DMS 273 (cell line): ENCODE measurements at regions not wholly inside any gene's neighbourhood (a gene's known extent, or its start where the extent isn't known, plus 50 kb on each side); places are given as distances from the start of the nearest gene placed in this dataset.

Experiments used
- DNase-seq: peaks from one replicate; lab custom pipeline; 2025; ENCODE audit not compliant: unreplicated experiment; lab: John Stamatoyannopoulos, UW

- peak; percentile 80 for DNase-seq
Measured at GRCh38 chr7:31284106-31284505, 56.4 kb downstream of the NEUROD6 start.

DNA sequence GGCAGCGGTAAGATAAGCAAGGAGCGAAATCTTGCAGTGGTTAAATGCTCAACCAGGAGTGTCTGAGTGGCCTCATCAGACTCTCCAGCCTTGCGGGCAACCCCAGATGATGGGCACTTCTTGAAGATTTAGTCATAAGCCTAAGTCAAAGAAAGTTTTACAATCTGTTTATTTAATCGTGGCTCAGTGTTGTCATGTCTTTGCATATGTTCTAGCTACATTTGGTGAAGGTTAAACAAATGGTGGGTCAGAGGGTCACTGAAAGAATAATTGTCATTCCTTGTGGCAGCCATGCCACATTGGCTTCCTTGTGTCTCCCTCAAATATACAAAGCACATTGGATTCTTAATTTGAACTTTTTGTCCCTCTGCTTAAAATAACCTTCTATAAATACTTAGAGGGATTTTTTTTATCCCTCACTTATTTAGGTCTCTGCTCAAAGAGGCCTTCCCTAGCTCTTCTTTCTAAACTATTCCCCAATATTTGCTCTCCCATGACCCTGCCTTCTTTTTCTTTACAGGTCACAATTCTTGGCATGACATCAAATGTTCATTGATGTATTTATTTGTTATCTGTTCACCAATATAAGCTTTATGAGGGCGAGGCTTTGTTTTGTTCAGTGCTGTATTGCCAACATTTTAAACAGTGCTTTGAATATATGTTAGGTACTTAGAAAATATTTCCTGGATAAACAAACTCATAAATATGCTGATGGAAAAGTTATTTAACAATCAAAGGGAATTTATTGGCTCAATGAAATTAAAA lies 68.7 kb downstream of the NEUROD6 start:
- DNase-seq: no peak

DNA sequence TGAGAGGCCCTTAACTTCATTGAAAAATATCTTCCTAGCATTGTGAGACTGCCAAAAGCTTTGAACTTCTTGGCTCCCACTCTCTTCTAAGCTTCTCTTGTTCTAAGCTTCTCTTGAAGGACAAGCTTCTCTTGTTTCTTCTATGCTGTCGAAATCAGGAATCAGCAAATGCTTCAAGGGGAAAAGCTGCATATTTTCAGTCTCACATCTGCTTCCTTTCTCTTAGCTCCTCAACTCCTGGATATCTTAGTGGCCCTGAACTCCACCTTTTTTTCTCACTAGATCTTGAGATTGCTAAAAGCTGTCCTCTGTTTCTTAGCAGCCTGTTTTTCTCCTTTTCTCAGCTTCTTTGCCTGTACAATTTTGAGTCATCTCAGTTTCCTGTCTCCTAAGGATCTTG lies 73.0 kb downstream of the NEUROD6 start:
- DNase-seq: no peak

GRCh38 chr7:31263338-31263737 lies 77.2 kb downstream of the NEUROD6 start:
- DNase-seq: no peak

GRCh38 chr7:31261341-31261740 lies 79.2 kb downstream of the NEUROD6 start:
- DNase-seq: peak; percentile 21

GRCh38 chr7:31260851-31261250 lies 79.7 kb downstream of the NEUROD6 start:
- DNase-seq: no peak

DNA sequence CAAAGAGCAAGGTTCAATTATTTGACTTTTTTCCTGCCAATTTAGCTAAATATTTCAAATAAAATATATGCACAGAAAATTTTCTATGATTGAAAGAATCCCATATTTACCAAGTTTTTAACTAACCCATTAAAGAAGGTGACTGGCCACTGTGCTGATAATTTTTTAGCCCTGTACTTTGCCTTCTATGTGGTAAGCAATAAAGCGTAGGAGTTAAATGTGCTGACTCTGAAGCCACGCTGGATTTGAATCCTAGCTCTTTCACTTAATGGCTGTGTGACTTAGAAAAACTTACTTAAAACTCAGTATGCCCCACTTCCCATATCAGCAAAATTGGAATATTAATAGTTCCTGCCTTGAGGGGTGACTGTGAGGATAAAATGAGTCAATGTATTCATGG lies 82.1 kb downstream of the NEUROD6 start:
- DNase-seq: no peak

GRCh38 chr7:31256506-31256905 lies 84.0 kb downstream of the NEUROD6 start:
- DNase-seq: no peak

GRCh38 chr7:31254926-31255325 lies 85.6 kb downstream of the NEUROD6 start:
- no peak for DNase-seq

DNA sequence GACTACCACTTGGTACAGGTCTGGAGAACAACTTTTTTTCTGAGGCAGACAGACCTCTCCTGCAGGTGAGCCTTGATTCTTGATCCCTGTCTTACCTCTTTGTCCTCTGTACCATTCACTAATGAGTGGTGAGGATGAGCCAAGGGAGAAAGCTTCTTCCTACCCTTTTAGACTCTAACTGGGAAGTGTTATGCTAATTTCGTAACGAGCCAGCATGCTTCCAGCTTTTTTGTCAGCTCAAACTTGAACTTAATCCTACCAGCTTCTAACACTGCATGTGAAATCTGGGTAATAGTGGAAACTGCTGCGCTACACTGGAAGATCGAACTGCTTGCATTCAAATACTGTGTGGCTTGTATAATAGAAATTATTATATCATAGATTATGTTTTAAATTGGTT lies 87.0 kb downstream of the NEUROD6 start:
- no peak for DNase-seq

DNA sequence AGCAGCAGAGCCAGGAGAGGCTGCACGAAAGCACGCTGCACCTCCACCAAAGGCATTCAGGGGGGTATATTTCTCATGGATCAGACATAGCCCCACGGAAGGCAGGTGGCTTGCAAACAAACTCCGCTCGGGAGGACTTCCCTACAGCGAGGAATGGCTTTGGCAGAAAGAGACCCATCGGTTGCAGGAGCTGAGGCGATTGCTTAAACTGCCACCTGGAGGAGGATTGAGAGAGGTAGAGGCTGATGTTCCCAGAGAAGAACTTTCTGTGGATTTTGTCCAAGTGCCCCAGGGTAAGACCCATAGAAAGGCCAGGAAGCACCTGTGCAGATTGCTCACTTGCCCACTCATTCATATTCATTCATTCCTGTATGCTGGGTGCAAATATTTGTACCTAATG lies 89.1 kb downstream of the NEUROD6 start:
- DNase-seq: no peak

DNA sequence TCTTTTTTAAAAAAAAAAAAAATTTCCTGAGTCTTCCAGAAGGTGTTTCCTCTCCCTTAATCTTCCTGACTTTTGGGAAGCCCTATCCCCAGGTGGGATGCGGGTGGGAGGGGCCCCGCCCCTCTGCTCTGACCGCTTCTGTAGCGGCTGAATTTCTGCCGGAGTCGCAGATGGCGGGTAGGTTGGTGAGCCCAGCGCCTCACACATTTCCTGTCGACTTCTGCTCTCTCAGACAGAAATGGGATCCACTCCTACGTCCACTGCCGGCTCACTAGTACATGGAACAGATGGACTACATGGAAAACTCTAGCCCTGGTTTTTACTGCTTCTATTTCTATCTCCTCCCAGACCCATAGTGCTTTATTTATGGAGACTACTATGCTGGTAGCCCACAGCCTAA lies 90.9 kb downstream of the NEUROD6 start:
- no peak for DNase-seq

DNA sequence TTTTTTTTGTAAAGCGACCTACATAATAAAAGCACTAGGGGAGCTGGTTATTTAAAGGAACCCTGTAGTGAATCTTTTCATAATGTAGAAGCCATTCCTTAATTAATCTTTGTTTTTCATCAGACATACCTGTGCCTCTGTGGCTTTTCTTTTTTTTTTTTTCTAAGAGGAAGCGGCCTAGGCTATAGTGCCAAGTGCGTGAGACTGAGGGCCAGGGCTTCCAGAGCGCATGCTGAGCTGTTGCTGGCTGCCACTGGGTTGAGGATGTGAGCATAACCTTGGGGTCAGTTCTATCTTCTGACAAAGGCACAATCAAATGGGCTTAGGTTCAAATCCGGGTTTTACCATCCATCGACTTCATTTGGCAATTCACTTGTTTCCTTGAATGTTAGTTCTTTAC lies 103.7 kb downstream of the NEUROD6 start:
- no peak for DNase-seq

- DNase-seq: peak; percentile 75
Measured at GRCh38 chr7:31234836-31235605, 105.5 kb downstream of the NEUROD6 start.

DNA sequence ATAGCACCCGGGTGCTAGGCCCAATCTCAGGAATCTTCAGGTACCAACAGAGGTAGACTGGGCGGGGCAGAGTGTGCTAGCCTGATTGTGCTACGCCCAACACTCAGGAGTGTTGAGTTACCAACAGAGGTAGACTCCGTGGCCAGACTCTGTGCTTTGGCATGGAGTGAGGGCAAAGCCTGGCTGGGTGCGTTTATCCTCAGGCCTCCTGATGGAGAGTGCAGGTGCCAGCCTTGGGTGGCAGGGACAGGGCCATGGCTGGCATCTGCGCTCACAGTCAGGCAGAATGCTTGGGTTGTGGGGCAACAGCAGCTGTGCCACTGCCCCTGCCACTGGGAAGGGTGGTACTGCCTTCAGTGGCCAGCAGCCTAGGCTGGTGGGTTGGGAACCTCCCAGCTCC lies 111.6 kb downstream of the NEUROD6 start:
- no peak for DNase-seq

DNA sequence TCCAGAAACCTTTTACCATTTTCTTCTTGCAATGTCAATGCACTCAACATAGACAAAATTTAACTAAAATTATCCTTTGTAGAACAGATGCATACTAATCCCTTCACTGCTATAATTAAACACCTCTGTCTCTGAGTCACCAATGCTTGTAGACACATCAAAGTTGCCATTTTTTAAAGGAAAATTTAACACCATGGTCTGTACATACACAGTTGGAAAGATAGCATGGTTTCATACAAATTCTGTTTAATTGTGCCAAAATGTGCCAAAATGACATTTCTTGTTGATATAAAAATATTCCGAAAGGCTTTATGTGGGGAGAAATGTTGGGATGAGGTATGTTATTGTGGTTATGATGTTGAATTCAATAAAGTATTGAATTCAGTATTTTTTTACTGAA lies 125.8 kb downstream of the NEUROD6 start:
- DNase-seq: no peak

DNA sequence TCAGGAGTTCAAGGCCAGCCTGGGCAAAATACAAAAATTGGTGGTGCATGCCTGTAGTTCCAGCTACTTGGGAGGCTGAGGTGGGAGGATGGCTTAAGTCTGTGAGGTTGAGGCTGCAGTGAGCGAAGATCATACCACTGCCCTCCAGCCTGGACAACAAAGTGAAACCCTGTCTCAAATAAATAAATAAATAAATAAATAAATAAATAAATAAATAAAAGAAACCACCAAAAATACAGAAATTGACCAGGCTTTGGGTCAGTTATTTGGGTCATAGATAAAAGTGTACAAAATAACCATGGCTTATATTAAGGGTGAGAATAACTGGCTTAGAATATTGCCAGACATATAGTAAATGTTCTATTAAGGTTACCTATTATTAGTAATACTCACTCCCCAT lies 129.2 kb downstream of the NEUROD6 start:
- no peak for DNase-seq

DNA sequence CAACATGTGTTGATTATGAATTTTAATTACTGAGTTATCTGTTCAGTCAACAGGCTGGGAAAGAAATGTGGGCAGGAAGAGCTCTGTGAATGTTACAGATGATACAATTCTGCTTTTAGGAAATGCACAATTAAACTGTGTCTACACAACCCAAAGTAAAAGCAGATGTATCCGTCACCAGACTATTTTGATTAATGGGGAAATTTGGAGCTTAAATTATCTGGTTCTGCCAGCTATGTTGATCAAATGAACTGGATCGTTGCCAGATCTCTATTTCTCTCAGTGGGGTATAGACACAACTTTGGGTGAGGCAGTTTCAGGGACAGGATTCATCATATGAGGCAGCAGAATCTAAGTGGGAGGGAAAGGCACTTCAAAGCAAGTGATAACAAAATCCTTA lies 136.5 kb downstream of the NEUROD6 start:
- no peak for DNase-seq

- no peak for DNase-seq
Measured at GRCh38 chr7:31203551-31203950, 137.0 kb downstream of the NEUROD6 start.

DNA sequence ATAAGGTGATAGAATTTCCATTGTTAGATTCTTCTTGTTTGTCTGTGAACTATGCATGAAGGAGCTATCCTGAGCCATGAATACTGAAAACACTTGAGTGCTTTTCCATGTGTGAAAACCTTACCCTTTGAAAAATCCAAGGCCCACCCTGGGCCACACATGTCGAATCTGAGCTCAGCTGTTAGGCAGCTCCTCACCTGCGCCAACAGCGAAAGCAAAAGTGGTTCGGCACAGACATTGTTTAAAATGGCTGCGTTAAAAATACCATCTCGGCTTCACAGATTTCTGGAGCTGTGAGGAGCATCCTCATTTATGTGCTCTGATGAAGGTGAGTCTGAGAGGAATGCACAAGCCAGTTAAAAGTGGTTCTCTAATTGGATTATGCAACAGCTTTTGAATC lies 137.7 kb downstream of the NEUROD6 start:
- no peak for DNase-seq

GRCh38 chr7:31192986-31193385 lies 140.9 kb downstream of the ADCYAP1R1 start:
- DNase-seq: peak; percentile 98

- DNase-seq: no peak
Measured at GRCh38 chr7:31190906-31191305, 138.8 kb downstream of the ADCYAP1R1 start.

- no peak for DNase-seq
Measured at GRCh38 chr7:31186202-31186601, 134.1 kb downstream of the ADCYAP1R1 start.
